ENCODE measurements at regions not wholly inside any gene's neighbourhood (a gene's known extent, or its start where the extent isn't known, plus 50 kb on each side); places are given as distances from the start of the nearest gene placed in this dataset.
A peak's percentile ranks its signal among the peaks of the same experiment; 100 is the strongest.

- TF ChIP-seq CTCF (IDR thresholded peaks at IDR 0.05), result no peak
- Histone ChIP-seq H3K9me3 (no peaks in the 10 kb centered on the region), H3K4me1 (no peaks in the 10 kb centered on the region), H3K27ac (no peak overlapping the region), H3K27me3 (no peaks in the 10 kb centered on the region), H3K4me3 (no peak overlapping the region), H3K36me3 (no peaks in the 10 kb centered on the region)
- DNase-seq (no peak), ATAC-seq (no peak)
- intact Hi-C loops (cut with DNase I), result no loop called here
These were observed 336.1 kb downstream of the OSR1 start for GRCh38 chr2:19022334-19022733.

GRCh38 chr2:19021721-19022120, 336.7 kb downstream of the OSR1 start:
- no peak for DNase-seq
- no peaks in the 10 kb centered on the region for H3K4me1 ChIP-seq
- no peak overlapping the region for H3K27ac ChIP-seq
- peak; percentile 14 for ATAC-seq
- H3K4me3 ChIP-seq, result no peak overlapping the region
- H3K36me3 ChIP-seq, result no peaks in the 10 kb centered on the region
- H3K9me3 ChIP-seq, result no peaks in the 10 kb centered on the region
- no peaks in the 10 kb centered on the region for H3K27me3 ChIP-seq
- TF ChIP-seq CTCF (IDR thresholded peaks at IDR 0.05), result no peak
- intact Hi-C loops (cut with DNase I), result no loop called here

GRCh38 chr2:19021100-19021476, 337.3 kb downstream of the OSR1 start:
- no peak overlapping the region for H3K4me3 ChIP-seq
- DNase-seq (no peak), ATAC-seq (peak; percentile 70)
- no peak for TF ChIP-seq CTCF (IDR thresholded peaks at IDR 0.05)
- no peaks in the 10 kb centered on the region for H3K27me3 ChIP-seq
- intact Hi-C loops (cut with DNase I), result no loop called here
- H3K4me1 ChIP-seq, result no peaks in the 10 kb centered on the region
- H3K9me3 ChIP-seq, result no peaks in the 10 kb centered on the region
- H3K36me3 ChIP-seq, result no peaks in the 10 kb centered on the region
- no peak overlapping the region for H3K27ac ChIP-seq

GRCh38 chr2:19020144-19021099, 338.0 kb downstream of the OSR1 start:
- no peak for TF ChIP-seq CTCF (IDR thresholded peaks at IDR 0.05)
- H3K4me1 ChIP-seq, result no peaks in the 10 kb centered on the region
- H3K4me3 ChIP-seq, result no peak overlapping the region
- no peak overlapping the region for H3K27ac ChIP-seq
- no peaks in the 10 kb centered on the region for H3K27me3 ChIP-seq
- intact Hi-C loops (cut with DNase I), result no loop called here
- DNase-seq (no peak), ATAC-seq (no peak)
- no peaks in the 10 kb centered on the region for H3K9me3 ChIP-seq
- no peaks in the 10 kb centered on the region for H3K36me3 ChIP-seq

GRCh38 chr2:19009510-19009909, 348.9 kb downstream of the OSR1 start:
- no peak for DNase-seq
- H3K9me3 ChIP-seq, result no peaks in the 10 kb centered on the region
- intact Hi-C loops (cut with DNase I), result no loop called here
- no peak overlapping the region for H3K27ac ChIP-seq
- H3K27me3 ChIP-seq, result no peaks in the 10 kb centered on the region
- TF ChIP-seq CTCF (IDR thresholded peaks at IDR 0.05), result no peak
- no peak for ATAC-seq
- no peaks in the 10 kb centered on the region for H3K4me1 ChIP-seq
- H3K4me3 ChIP-seq, result no peak overlapping the region
- H3K36me3 ChIP-seq, result no peaks in the 10 kb centered on the region

All from upper lobe of right lung (tissue), 1 donor.